ENCODE measurements at regions not wholly inside any gene's neighbourhood (a gene's known extent, or its start where the extent isn't known, plus 50 kb on each side); places are given as distances from the start of the nearest gene placed in this dataset.

- Mint-ChIP-seq H3K9me3 (ENCODE audit: low read depth, unreplicated experiment) (no peaks in the 10 kb centered on the region), H3K27ac (ENCODE audit: unreplicated experiment) (peak overlapping the region; percentile 95), H3K4me1 (ENCODE audit: low read depth, unreplicated experiment) (peaks cover 55% of the 10 kb centered on the region), H3K4me3 (ENCODE audit: low read depth, unreplicated experiment) (no peak overlapping the region), H3K27me3 (ENCODE audit: unreplicated experiment) (no peaks in the 10 kb centered on the region), H3K36me3 (ENCODE audit: insufficient read depth, unreplicated experiment) (peaks cover 6% of the 10 kb centered on the region)
- no peak for DNase-seq
- intact Hi-C loops (cut with micrococcal nuclease; ENCODE audit: unreplicated experiment): no loop called here
- TF ChIP-seq CTCF (IDR thresholded peaks at IDR 0.05; ENCODE audit: unreplicated experiment): no peak
- CTCF ChIA-PET: interaction anchor here (1.2 kb wide), 1 partner anchor 193 kb away, joined by 3 read pairs; no protein-coding TSS in a partner anchor
- no TSS peak for BruUV-seq (replicated peaks)
These were observed 151.8 kb downstream of the ZFP36L2 start for GRCh38 chr2:43074592-43075053.

GRCh38 chr2:43074052-43074451, 152.4 kb downstream of the ZFP36L2 start:
- CTCF ChIA-PET: interaction anchor here (1.0 to 1.2 kb wide), 2 partner anchors 148 to 194 kb away, joined by 3 read pairs; no protein-coding TSS in a partner anchor
- H3K9me3 Mint-ChIP-seq (ENCODE audit: low read depth, unreplicated experiment): no peaks in the 10 kb centered on the region
- no peaks in the 10 kb centered on the region for H3K27me3 Mint-ChIP-seq (ENCODE audit: unreplicated experiment)
- intact Hi-C loops (cut with micrococcal nuclease; ENCODE audit: unreplicated experiment): no loop called here
- TF ChIP-seq CTCF (IDR thresholded peaks at IDR 0.05; ENCODE audit: unreplicated experiment): no peak
- no peak overlapping the region for H3K4me3 Mint-ChIP-seq (ENCODE audit: low read depth, unreplicated experiment)
- no TSS peak for BruUV-seq (replicated peaks)
- DNase-seq: no peak
- H3K36me3 Mint-ChIP-seq (ENCODE audit: insufficient read depth, unreplicated experiment): peaks cover 6% of the 10 kb centered on the region
- H3K4me1 Mint-ChIP-seq (ENCODE audit: low read depth, unreplicated experiment): peaks cover 55% of the 10 kb centered on the region
- peak overlapping the region; percentile 22 for H3K27ac Mint-ChIP-seq (ENCODE audit: unreplicated experiment)

GRCh38 chr2:43073401-43073825, 153.0 kb downstream of the ZFP36L2 start:
- no TSS peak for BruUV-seq (replicated peaks)
- H3K27me3 Mint-ChIP-seq (ENCODE audit: unreplicated experiment): no peaks in the 10 kb centered on the region
- no peak for TF ChIP-seq CTCF (IDR thresholded peaks at IDR 0.05; ENCODE audit: unreplicated experiment)
- peaks cover 6% of the 10 kb centered on the region for H3K36me3 Mint-ChIP-seq (ENCODE audit: insufficient read depth, unreplicated experiment)
- no peaks in the 10 kb centered on the region for H3K9me3 Mint-ChIP-seq (ENCODE audit: low read depth, unreplicated experiment)
- H3K4me3 Mint-ChIP-seq (ENCODE audit: low read depth, unreplicated experiment): no peak overlapping the region
- CTCF ChIA-PET: interaction anchor here (1.0 to 1.2 kb wide), 2 partner anchors 149 to 195 kb away, joined by 3 read pairs; no protein-coding TSS in a partner anchor
- peak overlapping the region; percentile 22 for H3K27ac Mint-ChIP-seq (ENCODE audit: unreplicated experiment)
- H3K4me1 Mint-ChIP-seq (ENCODE audit: low read depth, unreplicated experiment): peaks cover 55% of the 10 kb centered on the region
- intact Hi-C loops (cut with micrococcal nuclease; ENCODE audit: unreplicated experiment): no loop called here
- no peak for DNase-seq

GRCh38 chr2:43071599-43072550, 154.5 kb downstream of the ZFP36L2 start:
- DNase-seq: no peak
- BruUV-seq (replicated peaks): no TSS peak
- intact Hi-C loops (cut with micrococcal nuclease; ENCODE audit: unreplicated experiment): no loop called here

More at GRCh38 chr2:43071599-43072550, 154.5 kb downstream of the ZFP36L2 start:
- Mint-ChIP-seq H3K36me3 (ENCODE audit: insufficient read depth, unreplicated experiment) (peaks cover 6% of the 10 kb centered on the region), H3K4me1 (ENCODE audit: low read depth, unreplicated experiment) (peaks cover 57% of the 10 kb centered on the region), H3K9me3 (ENCODE audit: low read depth, unreplicated experiment) (no peaks in the 10 kb centered on the region), H3K27me3 (ENCODE audit: unreplicated experiment) (no peaks in the 10 kb centered on the region), H3K27ac (ENCODE audit: unreplicated experiment) (no peak overlapping the region), H3K4me3 (ENCODE audit: low read depth, unreplicated experiment) (no peak overlapping the region)
- CTCF ChIA-PET: no interaction called here
- no peak for TF ChIP-seq CTCF (IDR thresholded peaks at IDR 0.05; ENCODE audit: unreplicated experiment)

Measured in Calu3 (cell line).